ENCODE measurements at regions not wholly inside any gene's neighbourhood (a gene's known extent, or its start where the extent isn't known, plus 50 kb on each side); places are given as distances from the start of the nearest gene placed in this dataset.
"Not testable (repeated sequence)": the region's sequence is repeated elsewhere in the genome, so short reads cannot be mapped to it uniquely, and the experiment has no call there.

GRCh38 chrX:80929251-80929650 lies 119.6 kb upstream of the BRWD3 start:
- intact Hi-C loops (cut with micrococcal nuclease), result no loop called here

- intact Hi-C loops (cut with micrococcal nuclease), result no loop called here
Observed at GRCh38 chrX:80917919-80918318, 108.2 kb upstream of the BRWD3 start.

- intact Hi-C loops (cut with micrococcal nuclease), result not testable (repeated sequence)
Observed at GRCh38 chrX:80912351-80912750, 102.7 kb upstream of the BRWD3 start.

DNA sequence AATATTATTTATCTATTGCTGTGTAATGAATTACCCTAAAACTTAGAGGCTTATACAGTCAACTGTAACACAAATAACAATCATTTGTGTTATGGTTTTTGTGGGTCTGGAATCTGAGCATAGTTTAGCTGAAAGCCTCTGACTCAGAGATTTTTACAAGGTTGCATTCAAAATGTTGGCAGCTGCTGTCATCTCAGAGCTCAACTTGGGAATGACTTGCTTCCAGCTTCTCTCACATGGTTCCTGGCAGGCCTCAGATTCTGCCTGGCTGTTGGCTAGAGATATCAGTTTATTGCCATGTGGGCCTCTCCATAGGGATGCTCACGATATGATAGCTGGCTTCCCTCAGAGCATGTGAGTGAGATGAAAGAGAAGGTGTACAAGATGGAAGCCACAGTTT lies 70.2 kb upstream of the BRWD3 start:
- intact Hi-C loops (cut with micrococcal nuclease), result loop anchor here (5.0 kb wide), 1 partner anchor 317 kb away; no protein-coding TSS in a partner anchor

GRCh38 chrX:80879143-80879542 lies 69.5 kb upstream of the BRWD3 start:
- intact Hi-C loops (cut with micrococcal nuclease), result loop anchor here (5.0 kb wide), 1 partner anchor 318 kb away; no protein-coding TSS in a partner anchor

DNA sequence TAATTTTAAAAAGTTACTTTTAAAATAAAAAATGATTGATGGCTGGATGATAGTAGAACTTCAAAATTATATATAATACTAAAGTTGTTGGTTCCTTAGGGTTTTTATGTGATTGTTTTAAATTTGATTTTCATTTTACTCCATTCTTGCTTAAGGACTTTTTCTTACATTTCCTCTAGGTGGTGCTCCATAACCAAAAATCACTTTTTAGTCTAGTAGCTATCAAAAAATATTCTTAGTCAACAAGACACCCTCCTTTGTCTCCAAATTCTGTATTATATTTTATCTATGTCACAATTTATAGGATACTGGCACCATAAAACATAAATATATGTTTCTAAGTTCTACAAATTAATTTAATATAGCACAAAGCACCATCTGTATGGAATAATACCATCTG lies 67.2 kb upstream of the BRWD3 start:
- intact Hi-C loops (cut with micrococcal nuclease), result loop anchor here (2.0 to 5.0 kb wide), 2 partner anchors 242 to 320 kb away; no protein-coding TSS in a partner anchor

Measured in T-helper 2 cell treated with Interferon-gamma antibody and Interleukin-4, amounts not matched to agents 100 ng/mL and 5 ng/mL, for 36 hours (primary cell).